H1 (cell line): ENCODE measurements at regions not wholly inside any gene's neighbourhood (a gene's known extent, or its start where the extent isn't known, plus 50 kb on each side); places are given as distances from the start of the nearest gene placed in this dataset.

Source experiments
- ASH2L ChIP-seq: fragments of 200-600, 300-600 bp; sonication (generic); IDR thresholded peaks from one replicate; pipeline ENCODE4 v1.7.1; 2017; ENCODE audit warnings: low read length
- ATF3 ChIP-seq: IDR thresholded peaks from 2 replicates; pipeline ENCODE4 v1.6.1; 2011; ENCODE audit warnings: low read depth, mild to moderate bottlenecking, low read length; ENCODE audit not compliant: insufficient read depth
- BACH1 ChIP-seq: IDR thresholded peaks from 2 replicates; pipeline ENCODE4 v1.6.1; 2012; ENCODE audit warnings: low read length, improper control_type of control experiment
- CBX8 ChIP-seq: fragments of 300-800, 300-1000 bp; sonication (generic); IDR thresholded peaks from 2 replicates; pipeline ENCODE4 v1.7.1; 2016; ENCODE audit warnings: low read depth, low read length, borderline replicate concordance
- EZH2 ChIP-seq: fragments of 200-600 bp; sonication (generic); IDR thresholded peaks from 2 replicates; pipeline ENCODE4 v1.7.1; 2012; ENCODE audit warnings: low read depth, mild to moderate bottlenecking, moderate library complexity, low read length, inconsistent platforms; ENCODE audit not compliant: severe bottlenecking
- FOSL1 ChIP-seq: IDR thresholded peaks from 2 replicates; pipeline ENCODE4 v1.6.1; 2011; ENCODE audit warnings: mild to moderate bottlenecking, low read depth, low read length, moderate library complexity; ENCODE audit not compliant: insufficient read depth
- NRF1 ChIP-seq: IDR thresholded peaks from 2 replicates; pipeline ENCODE4 v1.6.1; 2011; ENCODE audit warnings: mild to moderate bottlenecking, low read depth, low read length, improper control_type of control experiment
- SP1 ChIP-seq: IDR thresholded peaks from 2 replicates; pipeline ENCODE4 v1.6.1; 2011; ENCODE audit warnings: low read depth, low read length
- TAF7 ChIP-seq: optimal IDR thresholded peaks from 2 replicates; pipeline ENCODE3; 2011; ENCODE audit warnings: low read depth, mild to moderate bottlenecking, inconsistent platforms, low read length, moderate library complexity, borderline replicate concordance
- TF ChIP-seq, protein P1 (sequence below): fragments of 300-600 bp; sonication (generic); IDR thresholded peaks from 2 replicates; pipeline ENCODE4 v1.7.1; 2012; ENCODE audit warnings: low read length, moderate library complexity, mild to moderate bottlenecking, inconsistent platforms; ENCODE audit not compliant: insufficient replicate concordance

- TF ChIP-seq, protein P1, sequence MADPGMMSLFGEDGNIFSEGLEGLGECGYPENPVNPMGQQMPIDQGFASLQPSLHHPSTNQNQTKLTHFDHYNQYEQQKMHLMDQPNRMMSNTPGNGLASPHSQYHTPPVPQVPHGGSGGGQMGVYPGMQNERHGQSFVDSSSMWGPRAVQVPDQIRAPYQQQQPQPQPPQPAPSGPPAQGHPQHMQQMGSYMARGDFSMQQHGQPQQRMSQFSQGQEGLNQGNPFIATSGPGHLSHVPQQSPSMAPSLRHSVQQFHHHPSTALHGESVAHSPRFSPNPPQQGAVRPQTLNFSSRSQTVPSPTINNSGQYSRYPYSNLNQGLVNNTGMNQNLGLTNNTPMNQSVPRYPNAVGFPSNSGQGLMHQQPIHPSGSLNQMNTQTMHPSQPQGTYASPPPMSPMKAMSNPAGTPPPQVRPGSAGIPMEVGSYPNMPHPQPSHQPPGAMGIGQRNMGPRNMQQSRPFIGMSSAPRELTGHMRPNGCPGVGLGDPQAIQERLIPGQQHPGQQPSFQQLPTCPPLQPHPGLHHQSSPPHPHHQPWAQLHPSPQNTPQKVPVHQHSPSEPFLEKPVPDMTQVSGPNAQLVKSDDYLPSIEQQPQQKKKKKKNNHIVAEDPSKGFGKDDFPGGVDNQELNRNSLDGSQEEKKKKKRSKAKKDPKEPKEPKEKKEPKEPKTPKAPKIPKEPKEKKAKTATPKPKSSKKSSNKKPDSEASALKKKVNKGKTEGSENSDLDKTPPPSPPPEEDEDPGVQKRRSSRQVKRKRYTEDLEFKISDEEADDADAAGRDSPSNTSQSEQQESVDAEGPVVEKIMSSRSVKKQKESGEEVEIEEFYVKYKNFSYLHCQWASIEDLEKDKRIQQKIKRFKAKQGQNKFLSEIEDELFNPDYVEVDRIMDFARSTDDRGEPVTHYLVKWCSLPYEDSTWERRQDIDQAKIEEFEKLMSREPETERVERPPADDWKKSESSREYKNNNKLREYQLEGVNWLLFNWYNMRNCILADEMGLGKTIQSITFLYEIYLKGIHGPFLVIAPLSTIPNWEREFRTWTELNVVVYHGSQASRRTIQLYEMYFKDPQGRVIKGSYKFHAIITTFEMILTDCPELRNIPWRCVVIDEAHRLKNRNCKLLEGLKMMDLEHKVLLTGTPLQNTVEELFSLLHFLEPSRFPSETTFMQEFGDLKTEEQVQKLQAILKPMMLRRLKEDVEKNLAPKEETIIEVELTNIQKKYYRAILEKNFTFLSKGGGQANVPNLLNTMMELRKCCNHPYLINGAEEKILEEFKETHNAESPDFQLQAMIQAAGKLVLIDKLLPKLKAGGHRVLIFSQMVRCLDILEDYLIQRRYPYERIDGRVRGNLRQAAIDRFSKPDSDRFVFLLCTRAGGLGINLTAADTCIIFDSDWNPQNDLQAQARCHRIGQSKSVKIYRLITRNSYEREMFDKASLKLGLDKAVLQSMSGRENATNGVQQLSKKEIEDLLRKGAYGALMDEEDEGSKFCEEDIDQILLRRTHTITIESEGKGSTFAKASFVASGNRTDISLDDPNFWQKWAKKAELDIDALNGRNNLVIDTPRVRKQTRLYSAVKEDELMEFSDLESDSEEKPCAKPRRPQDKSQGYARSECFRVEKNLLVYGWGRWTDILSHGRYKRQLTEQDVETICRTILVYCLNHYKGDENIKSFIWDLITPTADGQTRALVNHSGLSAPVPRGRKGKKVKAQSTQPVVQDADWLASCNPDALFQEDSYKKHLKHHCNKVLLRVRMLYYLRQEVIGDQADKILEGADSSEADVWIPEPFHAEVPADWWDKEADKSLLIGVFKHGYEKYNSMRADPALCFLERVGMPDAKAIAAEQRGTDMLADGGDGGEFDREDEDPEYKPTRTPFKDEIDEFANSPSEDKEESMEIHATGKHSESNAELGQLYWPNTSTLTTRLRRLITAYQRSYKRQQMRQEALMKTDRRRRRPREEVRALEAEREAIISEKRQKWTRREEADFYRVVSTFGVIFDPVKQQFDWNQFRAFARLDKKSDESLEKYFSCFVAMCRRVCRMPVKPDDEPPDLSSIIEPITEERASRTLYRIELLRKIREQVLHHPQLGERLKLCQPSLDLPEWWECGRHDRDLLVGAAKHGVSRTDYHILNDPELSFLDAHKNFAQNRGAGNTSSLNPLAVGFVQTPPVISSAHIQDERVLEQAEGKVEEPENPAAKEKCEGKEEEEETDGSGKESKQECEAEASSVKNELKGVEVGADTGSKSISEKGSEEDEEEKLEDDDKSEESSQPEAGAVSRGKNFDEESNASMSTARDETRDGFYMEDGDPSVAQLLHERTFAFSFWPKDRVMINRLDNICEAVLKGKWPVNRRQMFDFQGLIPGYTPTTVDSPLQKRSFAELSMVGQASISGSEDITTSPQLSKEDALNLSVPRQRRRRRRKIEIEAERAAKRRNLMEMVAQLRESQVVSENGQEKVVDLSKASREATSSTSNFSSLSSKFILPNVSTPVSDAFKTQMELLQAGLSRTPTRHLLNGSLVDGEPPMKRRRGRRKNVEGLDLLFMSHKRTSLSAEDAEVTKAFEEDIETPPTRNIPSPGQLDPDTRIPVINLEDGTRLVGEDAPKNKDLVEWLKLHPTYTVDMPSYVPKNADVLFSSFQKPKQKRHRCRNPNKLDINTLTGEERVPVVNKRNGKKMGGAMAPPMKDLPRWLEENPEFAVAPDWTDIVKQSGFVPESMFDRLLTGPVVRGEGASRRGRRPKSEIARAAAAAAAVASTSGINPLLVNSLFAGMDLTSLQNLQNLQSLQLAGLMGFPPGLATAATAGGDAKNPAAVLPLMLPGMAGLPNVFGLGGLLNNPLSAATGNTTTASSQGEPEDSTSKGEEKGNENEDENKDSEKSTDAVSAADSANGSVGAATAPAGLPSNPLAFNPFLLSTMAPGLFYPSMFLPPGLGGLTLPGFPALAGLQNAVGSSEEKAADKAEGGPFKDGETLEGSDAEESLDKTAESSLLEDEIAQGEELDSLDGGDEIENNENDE, result no peak
- TF ChIP-seq TAF7 (no peak), SP1 (no peak), ASH2L (no peak), FOSL1 (no peak), CBX8 (no peak), NRF1 (no peak), ATF3 (no peak), EZH2 (no peak), BACH1 (no peak)
These were observed 570.4 kb downstream of the TCERG1L start (continued) for GRCh38 chr10:130740915-130741750.
